ENCODE measurements at regions not wholly inside any gene's neighbourhood (a gene's known extent, or its start where the extent isn't known, plus 50 kb on each side); places are given as distances from the start of the nearest gene placed in this dataset.

- TF ChIP-seq CHD7 (IDR thresholded peaks at IDR 0.05; ENCODE audit: insufficient replicate concordance, low read length) = no peak
- TF ChIP-seq POU5F1 (IDR thresholded peaks at IDR 0.05; ENCODE audit: low read depth, low read length) = no peak
- TF ChIP-seq CBX8 (IDR thresholded peaks at IDR 0.05; ENCODE audit: borderline replicate concordance, low read depth, low read length) = no peak
- no peak for TF ChIP-seq TBP (IDR thresholded peaks at IDR 0.05; ENCODE audit: low read depth, low read length)
Observed at GRCh38 chr20:11063444-11063843, 389.6 kb upstream of the JAG1 start (continued).

Measured in H1 (cell line).